Nephron (organoid): ENCODE measurements at regions not wholly inside any gene's neighbourhood (a gene's known extent, or its start where the extent isn't known, plus 50 kb on each side); places are given as distances from the start of the nearest gene placed in this dataset.

Experiments used
- H3K27ac Mint-ChIP-seq, 3 experiments: 2 replicates each; pipeline ENCODE4 v1.8.0; 2020; ENCODE audit warnings: mixed read lengths in 3 of 3, mild to moderate bottlenecking in 2 of 3, moderate library complexity in 1 of 3
- H3K27me3 Mint-ChIP-seq: 2 replicates; pipeline ENCODE4 v1.8.0; 2021; ENCODE audit warnings: low read depth, mild to moderate bottlenecking, moderate library complexity, mixed read lengths
- H3K36me3 Mint-ChIP-seq: 2 replicates; pipeline ENCODE4 v1.8.0; 2020; ENCODE audit warnings: low read depth, mixed read lengths
- H3K4me1 Mint-ChIP-seq: 2 replicates; pipeline ENCODE4 v1.8.0; 2020; ENCODE audit warnings: mixed read lengths
- H3K4me3 Mint-ChIP-seq, 3 experiments: 2 replicates each; pipeline ENCODE4 v1.8.0; 2020; ENCODE audit warnings: mild to moderate bottlenecking in 3 of 3, mixed read lengths in 3 of 3, moderate library complexity in 2 of 3
- H3K9me3 Mint-ChIP-seq: 2 replicates; pipeline ENCODE4 v1.8.0; 2020; ENCODE audit warnings: mixed read lengths
- TF ChIP-seq, protein P1 (sequence below), 3 experiments: fragments of 200-600 bp; sonication (generic); IDR thresholded peaks; one replicate each; pipeline ENCODE4 v1.5.0; 2021; ENCODE audit warnings: antibody characterized with exemption in 3 of 3; ENCODE audit not compliant: unreplicated experiment in 3 of 3

GRCh38 chr6:126170978-126171382 lies 168.9 kb upstream of the CENPW start:
- Mint-ChIP-seq H3K27me3 (no peaks in the 10 kb centered on the region), H3K9me3 (peaks cover 8% of the 10 kb centered on the region), H3K4me1 (peaks cover 46% of the 10 kb centered on the region), H3K36me3 (peaks cover 4% of the 10 kb centered on the region), H3K4me3 (no peak overlapping the region), H3K27ac (peak overlapping the region in 2 of 3 experiments; percentile 56 to 95)
- TF ChIP-seq, protein P1, sequence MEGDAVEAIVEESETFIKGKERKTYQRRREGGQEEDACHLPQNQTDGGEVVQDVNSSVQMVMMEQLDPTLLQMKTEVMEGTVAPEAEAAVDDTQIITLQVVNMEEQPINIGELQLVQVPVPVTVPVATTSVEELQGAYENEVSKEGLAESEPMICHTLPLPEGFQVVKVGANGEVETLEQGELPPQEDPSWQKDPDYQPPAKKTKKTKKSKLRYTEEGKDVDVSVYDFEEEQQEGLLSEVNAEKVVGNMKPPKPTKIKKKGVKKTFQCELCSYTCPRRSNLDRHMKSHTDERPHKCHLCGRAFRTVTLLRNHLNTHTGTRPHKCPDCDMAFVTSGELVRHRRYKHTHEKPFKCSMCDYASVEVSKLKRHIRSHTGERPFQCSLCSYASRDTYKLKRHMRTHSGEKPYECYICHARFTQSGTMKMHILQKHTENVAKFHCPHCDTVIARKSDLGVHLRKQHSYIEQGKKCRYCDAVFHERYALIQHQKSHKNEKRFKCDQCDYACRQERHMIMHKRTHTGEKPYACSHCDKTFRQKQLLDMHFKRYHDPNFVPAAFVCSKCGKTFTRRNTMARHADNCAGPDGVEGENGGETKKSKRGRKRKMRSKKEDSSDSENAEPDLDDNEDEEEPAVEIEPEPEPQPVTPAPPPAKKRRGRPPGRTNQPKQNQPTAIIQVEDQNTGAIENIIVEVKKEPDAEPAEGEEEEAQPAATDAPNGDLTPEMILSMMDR (IDR thresholded peaks at IDR 0.05; ENCODE audit: unreplicated experiment in 3 of 3) = peak in 2 of 3 experiments; percentile 13 to 39

DNA sequence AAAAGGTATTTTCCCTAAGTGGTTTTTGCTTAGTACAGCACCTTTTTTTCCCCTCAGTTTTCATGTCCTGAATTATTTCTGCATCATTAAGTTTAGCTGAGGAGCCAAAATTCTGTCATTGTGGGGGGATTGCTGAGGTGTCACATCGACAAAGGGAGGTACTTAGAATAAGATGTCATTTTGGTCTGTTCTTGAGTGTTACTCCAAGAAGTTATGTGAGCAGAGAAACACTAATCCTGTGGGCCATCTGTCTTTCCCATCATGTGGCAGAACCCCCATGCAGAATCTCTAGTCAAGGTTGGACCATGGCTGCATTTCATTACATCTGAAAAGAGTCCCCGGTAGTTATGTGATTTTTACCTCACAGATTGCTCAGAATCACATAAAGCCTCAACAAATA lies 167.8 kb upstream of the CENPW start:
- Mint-ChIP-seq H3K27me3 (no peaks in the 10 kb centered on the region), H3K27ac (peak overlapping the region; percentile 11 to 87 (median 82)), H3K4me3 (no peak overlapping the region), H3K9me3 (peaks cover 5% of the 10 kb centered on the region), H3K36me3 (peaks cover 4% of the 10 kb centered on the region), H3K4me1 (peaks cover 46% of the 10 kb centered on the region)
- TF ChIP-seq, protein P1 (IDR thresholded peaks at IDR 0.05; ENCODE audit: unreplicated experiment in 3 of 3) = no peak

DNA sequence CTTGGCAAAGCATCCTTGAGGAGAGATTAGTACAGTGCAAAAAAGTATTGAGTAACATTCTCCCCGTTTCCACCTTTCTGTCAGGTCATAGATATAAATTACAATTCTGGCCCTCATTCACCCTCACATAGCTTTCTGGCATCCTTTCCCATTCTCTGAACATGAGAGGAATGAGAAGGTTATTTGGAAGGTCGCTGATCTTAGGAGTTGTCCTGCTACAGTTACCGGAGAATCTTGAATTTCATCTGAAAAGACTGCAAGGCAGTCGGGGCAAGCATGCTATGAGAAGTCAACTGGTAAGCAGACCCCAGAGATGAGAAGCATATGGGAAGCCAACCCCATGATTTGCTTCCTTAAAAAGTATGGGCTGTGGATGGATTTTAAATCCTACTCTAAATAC lies 166.7 kb upstream of the CENPW start:
- H3K4me3 Mint-ChIP-seq = no peak overlapping the region
- H3K9me3 Mint-ChIP-seq = no peaks in the 10 kb centered on the region
- H3K27me3 Mint-ChIP-seq = no peaks in the 10 kb centered on the region
- H3K4me1 Mint-ChIP-seq = peaks cover 35% of the 10 kb centered on the region
- H3K36me3 Mint-ChIP-seq = no peaks in the 10 kb centered on the region
- TF ChIP-seq, protein P1 (IDR thresholded peaks at IDR 0.05; ENCODE audit: unreplicated experiment in 3 of 3) = no peak
- H3K27ac Mint-ChIP-seq = peak overlapping the region; percentile 63 to 87 (median 82)

GRCh38 chr6:126174697-126175096 lies 165.2 kb upstream of the CENPW start:
- no peaks in the 10 kb centered on the region for H3K9me3 Mint-ChIP-seq
- H3K36me3 Mint-ChIP-seq = no peaks in the 10 kb centered on the region
- H3K4me3 Mint-ChIP-seq = no peak overlapping the region
- peak overlapping the region in 2 of 3 experiments; percentile 52 to 82 for H3K27ac Mint-ChIP-seq
- TF ChIP-seq, protein P1 (IDR thresholded peaks at IDR 0.05; ENCODE audit: unreplicated experiment in 3 of 3) = no peak
- no peaks in the 10 kb centered on the region for H3K27me3 Mint-ChIP-seq
- peaks cover 43% of the 10 kb centered on the region for H3K4me1 Mint-ChIP-seq

DNA sequence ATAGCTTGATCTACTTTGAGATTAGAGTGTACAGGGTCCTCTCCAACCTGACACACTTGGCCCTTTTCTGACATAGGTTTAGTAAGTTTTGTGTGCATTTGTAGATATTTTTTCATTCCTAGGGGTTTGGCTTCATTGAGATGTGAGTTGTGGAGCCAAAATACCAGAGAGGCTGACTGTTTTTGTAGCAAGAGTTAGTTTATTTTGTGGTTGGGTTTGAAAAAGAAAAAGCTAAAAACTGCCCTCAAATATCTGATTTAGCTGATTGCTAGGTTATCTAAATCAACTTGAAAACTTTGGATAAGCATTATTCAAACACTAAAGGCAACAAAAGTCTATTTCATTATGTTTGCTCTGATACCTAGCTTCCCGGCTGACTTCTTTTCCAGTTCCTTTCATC lies 164.7 kb upstream of the CENPW start:
- Mint-ChIP-seq H3K9me3 (no peaks in the 10 kb centered on the region), H3K4me1 (peaks cover 41% of the 10 kb centered on the region), H3K36me3 (no peaks in the 10 kb centered on the region), H3K27ac (peak overlapping the region in 2 of 3 experiments; percentile 64 to 66), H3K27me3 (no peaks in the 10 kb centered on the region), H3K4me3 (no peak overlapping the region)
- TF ChIP-seq, protein P1 (IDR thresholded peaks at IDR 0.05; ENCODE audit: unreplicated experiment in 3 of 3) = no peak

- Mint-ChIP-seq H3K9me3 (no peaks in the 10 kb centered on the region), H3K4me3 (no peak overlapping the region), H3K36me3 (no peaks in the 10 kb centered on the region), H3K27ac (peak overlapping the region in 1 of 3 experiments; percentile 66), H3K27me3 (no peaks in the 10 kb centered on the region), H3K4me1 (peaks cover 44% of the 10 kb centered on the region)
- TF ChIP-seq, protein P1 (IDR thresholded peaks at IDR 0.05; ENCODE audit: unreplicated experiment in 3 of 3) = peak; percentile 34 to 53 (median 47)
Observed at GRCh38 chr6:126176282-126176681, 163.6 kb upstream of the CENPW start.
